A673 (cell line): ENCODE measurements at regions not wholly inside any gene's neighbourhood (a gene's known extent, or its start where the extent isn't known, plus 50 kb on each side); places are given as distances from the start of the nearest gene placed in this dataset.

Experiments used
- CTCF ChIP-seq: fragments of 300-800, 200-600 bp; sonication (generic); conservative IDR thresholded peaks from 2 replicates; pipeline ENCODE4 v1.5.1; 2017; ENCODE audit warnings: low read depth, mild to moderate bottlenecking, antibody characterized with exemption, low read length, moderate library complexity, mixed read lengths
- EZH2 ChIP-seq: fragments of 200-600 bp; sonication (generic); IDR thresholded peaks from 2 replicates; pipeline ENCODE4 v1.6.1; 2017; ENCODE audit warnings: borderline replicate concordance, low read depth, mild to moderate bottlenecking, mixed read lengths, antibody characterized with exemption, low read length; ENCODE audit not compliant: poor library complexity, severe bottlenecking

- TF ChIP-seq CTCF (no peak), EZH2 (no peak)
Observed at GRCh38 chr11:114964676-114965214, 286.4 kb downstream of the NXPE2 start.
